Loucy (cell line): ENCODE measurements at regions not wholly inside any gene's neighbourhood (a gene's known extent, or its start where the extent isn't known, plus 50 kb on each side); places are given as distances from the start of the nearest gene placed in this dataset.

Experiments
- H2AFZ ChIP-seq: fragments of 200-600 bp; sonication (generic); 2 replicates; pipeline ENCODE4 v1.6.0; 2016; ENCODE audit warnings: antibody characterized with exemption, mild to moderate bottlenecking, low read length, moderate library complexity
- H3F3A ChIP-seq: fragments of 200-600 bp; 2 replicates; pipeline ENCODE4 v1.6.0; 2016; ENCODE audit warnings: antibody characterized with exemption, low read depth, mild to moderate bottlenecking
- H3K27me3 ChIP-seq: fragments of 200-600 bp; sonication (generic); 2 replicates; pipeline ENCODE4 v1.6.1; 2014; ENCODE audit warnings: low read length, mild to moderate bottlenecking; ENCODE audit not compliant: insufficient read depth, poor library complexity, severe bottlenecking
- H3K36me3 ChIP-seq: fragments of 200-600 bp; sonication (generic); 2 replicates; pipeline ENCODE4 v1.6.1; 2016; ENCODE audit warnings: low read length; ENCODE audit not compliant: insufficient read depth
- H3K4me1 ChIP-seq: fragments of 200-600 bp; sonication (generic); 2 replicates; pipeline ENCODE4 v1.5.1; 2014; ENCODE audit warnings: low read length, mild to moderate bottlenecking; ENCODE audit not compliant: insufficient read depth, poor library complexity, severe bottlenecking
- H3K4me2 ChIP-seq: fragments of 200-600 bp; sonication (generic); 2 replicates; pipeline ENCODE4 v1.6.0; 2014; ENCODE audit warnings: antibody characterized with exemption, low read length, low read depth, mild to moderate bottlenecking; ENCODE audit not compliant: poor library complexity, severe bottlenecking
- H3K4me3 ChIP-seq: fragments of 200-600 bp; sonication (generic); 2 replicates; pipeline ENCODE4 v1.5.1; 2014; ENCODE audit warnings: low read length, mild to moderate bottlenecking, mixed read lengths; ENCODE audit not compliant: poor library complexity, severe bottlenecking
- H3K79me2 ChIP-seq: fragments of 200-600 bp; sonication (generic); 2 replicates; pipeline ENCODE4 v1.6.1; 2014; ENCODE audit warnings: low read length; ENCODE audit not compliant: insufficient read depth
- H3K9ac ChIP-seq: fragments of 200-600 bp; sonication (generic); 2 replicates; pipeline ENCODE4 v1.6.0; 2014; ENCODE audit warnings: mild to moderate bottlenecking, low read depth, low read length, moderate library complexity; ENCODE audit not compliant: poor library complexity, severe bottlenecking
- H3K9me2 ChIP-seq: fragments of 200-600 bp; sonication (generic); replicated peaks from 2 replicates; pipeline ENCODE4 v1.6.1; 2016; ENCODE audit warnings: low read depth, low read length, mixed read lengths
- H3K9me3 ChIP-seq: fragments of 200-600 bp; sonication (generic); 2 replicates; pipeline ENCODE4 v1.6.1; 2014; ENCODE audit warnings: mild to moderate bottlenecking, antibody characterized with exemption, low read length, low read depth; ENCODE audit not compliant: insufficient read depth
- H4K20me1 ChIP-seq: fragments of 200-600 bp; sonication (generic); 2 replicates; pipeline ENCODE4 v1.6.0; 2014; ENCODE audit warnings: antibody characterized with exemption, low read length, mild to moderate bottlenecking; ENCODE audit not compliant: insufficient read depth, poor library complexity, severe bottlenecking
- CTCF ChIP-seq: fragments of 200-600 bp; sonication (generic); conservative IDR thresholded peaks from 2 replicates; pipeline ENCODE4 v1.5.1; 2014; ENCODE audit warnings: mild to moderate bottlenecking, antibody characterized with exemption, low read length
- EZH2phosphoT487 ChIP-seq: fragments of 200-600 bp; IDR thresholded peaks from 2 replicates; pipeline ENCODE4 v1.6.1; 2018; ENCODE audit warnings: antibody characterized with exemption, mild to moderate bottlenecking, moderate library complexity, borderline replicate concordance

GRCh38 chr5:124043456-124043855 is 531.5 kb downstream of the CSNK1G3 start:
- H3K79me2 ChIP-seq: no peaks in the 10 kb centered on the region
- no peak overlapping the region for H3K4me3 ChIP-seq
- H3K4me1 ChIP-seq: no peaks in the 10 kb centered on the region
- no peaks in the 10 kb centered on the region for H3K9me3 ChIP-seq
- H2AFZ ChIP-seq: no peak overlapping the region
- TF ChIP-seq CTCF: no peak
- TF ChIP-seq EZH2phosphoT487: no peak
- no peaks in the 10 kb centered on the region for H3K27me3 ChIP-seq
- H3F3A ChIP-seq: no peaks in the 10 kb centered on the region
- H3K4me2 ChIP-seq: no peak overlapping the region
- no peaks in the 10 kb centered on the region for H3K36me3 ChIP-seq
- no peak overlapping the region for H3K9ac ChIP-seq
- no peaks in the 10 kb centered on the region for H3K9me2 ChIP-seq
- H4K20me1 ChIP-seq: no peaks in the 10 kb centered on the region

GRCh38 chr5:124040799-124041198 is 528.8 kb downstream of the CSNK1G3 start:
- no peak overlapping the region for H3K4me2 ChIP-seq
- H3K36me3 ChIP-seq: no peaks in the 10 kb centered on the region
- H3K9me2 ChIP-seq: no peaks in the 10 kb centered on the region
- no peaks in the 10 kb centered on the region for H3K79me2 ChIP-seq
- no peaks in the 10 kb centered on the region for H3F3A ChIP-seq
- no peaks in the 10 kb centered on the region for H3K9me3 ChIP-seq
- no peak overlapping the region for H2AFZ ChIP-seq
- H3K4me1 ChIP-seq: no peaks in the 10 kb centered on the region
- no peak overlapping the region for H3K9ac ChIP-seq
- H4K20me1 ChIP-seq: no peaks in the 10 kb centered on the region
- no peaks in the 10 kb centered on the region for H3K27me3 ChIP-seq
- H3K4me3 ChIP-seq: no peak overlapping the region
- TF ChIP-seq CTCF (no peak), EZH2phosphoT487 (no peak)

DNA sequence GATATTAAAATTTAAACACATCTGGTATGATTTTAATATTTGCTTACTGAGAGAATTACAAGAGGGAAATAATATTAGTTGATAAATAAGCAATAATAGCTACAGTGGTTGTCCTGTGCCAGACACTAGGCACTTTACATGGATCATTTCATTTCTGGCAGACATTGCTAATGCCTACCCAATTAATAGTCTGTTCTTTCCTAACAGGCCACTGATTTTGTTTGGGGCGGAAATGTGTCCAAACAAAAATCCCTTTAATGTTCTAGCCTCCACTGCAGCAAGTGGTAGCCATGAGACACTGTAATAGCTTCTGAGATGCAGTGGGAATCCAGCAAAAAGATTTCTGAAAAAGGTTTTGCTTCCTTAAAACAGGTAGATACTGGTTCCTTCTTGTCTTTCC is 527.4 kb downstream of the CSNK1G3 start:
- no peaks in the 10 kb centered on the region for H3K36me3 ChIP-seq
- H3K4me1 ChIP-seq: no peaks in the 10 kb centered on the region
- H3K79me2 ChIP-seq: no peaks in the 10 kb centered on the region
- H2AFZ ChIP-seq: no peak overlapping the region
- no peak overlapping the region for H3K4me3 ChIP-seq
- TF ChIP-seq CTCF (no peak), EZH2phosphoT487 (no peak)
- H3F3A ChIP-seq: no peaks in the 10 kb centered on the region
- H3K27me3 ChIP-seq: no peaks in the 10 kb centered on the region
- H3K9ac ChIP-seq: no peak overlapping the region
- no peaks in the 10 kb centered on the region for H3K9me3 ChIP-seq
- no peak overlapping the region for H3K4me2 ChIP-seq
- no peaks in the 10 kb centered on the region for H3K9me2 ChIP-seq
- H4K20me1 ChIP-seq: no peaks in the 10 kb centered on the region
